IMR-90 (cell line): ENCODE measurements at regions not wholly inside any gene's neighbourhood (a gene's known extent, or its start where the extent isn't known, plus 50 kb on each side); places are given as distances from the start of the nearest gene placed in this dataset.

Source experiments
- ATAC-seq: fragments of 200-7000 bp; cut with Tn5 transposase; 2 replicates; pipeline ENCODE4 v1.9.1; 2020; ENCODE audit warnings: low read depth, mild to moderate bottlenecking, moderate library complexity
- BruUV-seq: library from RNA; stranded (reverse); fragments of 400-500 nt; replicated peaks from 2 replicates; lab custom pipeline; 2021; lab: Mats Ljungman, UMichigan
- CTCF ChIA-PET: fragments of 300-600 bp; formaldehyde crosslinking; extraction: SDS; loops from one replicate; lab custom pipeline; 2021; ENCODE audit warnings: antibody characterized with exemption; lab: Yijun Ruan, JAX
- POLR2A ChIA-PET: fragments of 300-600 bp; sonication (Branson Sonifier 250); formaldehyde crosslinking; loops from one replicate; lab custom pipeline; 2022; ENCODE audit warnings: antibody characterized with exemption; ENCODE audit not compliant: unreplicated experiment; lab: Charles Lee
- DNase-seq: peaks from one replicate; pipeline ENCODE4 v3.0.0; 2013
- H2AFZ ChIP-seq: replicated peaks from 2 replicates; pipeline ENCODE3; 2013; ENCODE audit warnings: low read length, mild to moderate bottlenecking; ENCODE audit not compliant: poor library complexity
- H2AK5ac ChIP-seq: 2 replicates; pipeline ENCODE4 v1.6.1; 2013; ENCODE audit warnings: low read depth, low read length, inconsistent platforms
- H2AK9ac ChIP-seq: replicated peaks from 2 replicates; pipeline ENCODE3; 2013; ENCODE audit warnings: mild to moderate bottlenecking, low read depth, low read length, moderate library complexity; ENCODE audit not compliant: poor library complexity
- H2BK120ac ChIP-seq: 2 replicates; pipeline ENCODE4 v1.6.1; 2013; ENCODE audit warnings: low read depth, low read length, inconsistent platforms
- H2BK15ac ChIP-seq: 3 replicates; pipeline ENCODE4 v1.6.1; 2013; ENCODE audit warnings: low read depth, low read length, inconsistent platforms
- H2BK20ac ChIP-seq: 2 replicates; pipeline ENCODE4 v1.6.1; 2013; ENCODE audit warnings: low read depth, mild to moderate bottlenecking, inconsistent platforms, low read length, moderate library complexity
- H2BK5ac ChIP-seq: 2 replicates; pipeline ENCODE4 v1.6.1; 2013; ENCODE audit warnings: mild to moderate bottlenecking, low read depth, low read length, inconsistent platforms; ENCODE audit not compliant: poor library complexity, severe bottlenecking
- H3K14ac ChIP-seq: replicated peaks from 2 replicates; pipeline ENCODE4 v1.6.1; 2013; ENCODE audit warnings: low read depth, low read length, inconsistent platforms
- H3K18ac ChIP-seq: 2 replicates; pipeline ENCODE4 v1.6.1; 2013; ENCODE audit warnings: low read depth, low read length, control low read depth
- H3K23ac ChIP-seq: 2 replicates; pipeline ENCODE4 v1.6.1; 2013; ENCODE audit warnings: low read depth, low read length, inconsistent platforms
- H3K27ac ChIP-seq: 2 replicates; pipeline ENCODE4 v1.5.1; 2013; ENCODE audit warnings: mild to moderate bottlenecking, control low read depth, low read length; ENCODE audit not compliant: insufficient read depth
- H3K27me3 ChIP-seq: 2 replicates; pipeline ENCODE4 v1.6.1; 2013; ENCODE audit warnings: low read length; ENCODE audit not compliant: control insufficient read depth, insufficient read depth
- H3K36me3 ChIP-seq: 2 replicates; pipeline ENCODE4 v1.6.1; 2013; ENCODE audit warnings: low read length, mixed read lengths; ENCODE audit not compliant: control insufficient read depth, insufficient read depth
- H3K4ac ChIP-seq: 2 replicates; pipeline ENCODE4 v1.6.1; 2013; ENCODE audit warnings: low read depth, low read length, inconsistent platforms
- H3K4me1 ChIP-seq: 2 replicates; pipeline ENCODE4 v1.6.1; 2013; ENCODE audit warnings: low read length, mixed read lengths; ENCODE audit not compliant: control insufficient read depth, insufficient read depth
- H3K4me2 ChIP-seq: 2 replicates; pipeline ENCODE4 v1.6.1; 2013; ENCODE audit warnings: low read depth, mild to moderate bottlenecking, control low read depth, low read length, moderate library complexity
- H3K4me3 ChIP-seq: 2 replicates; pipeline ENCODE4 v1.5.1; 2013; ENCODE audit warnings: low read depth, mild to moderate bottlenecking, control low read depth, low read length, moderate library complexity; ENCODE audit not compliant: insufficient read depth
- H3K56ac ChIP-seq: 2 replicates; pipeline ENCODE4 v1.6.1; 2013; ENCODE audit warnings: low read length, inconsistent platforms; ENCODE audit not compliant: insufficient read depth; ENCODE audit errors: extremely low read depth
- H3K79me1 ChIP-seq, 2 experiments: 2 replicates each; pipeline ENCODE4 v1.6.1; 2013; ENCODE audit warnings: low read length in 2 of 2, inconsistent platforms in 1 of 2, low read depth in 1 of 2
- H3K9ac ChIP-seq: 2 replicates; pipeline ENCODE4 v1.6.1; 2013; ENCODE audit warnings: low read depth, low read length, control low read depth
- H3K9me1 ChIP-seq: 2 replicates; pipeline ENCODE4 v1.6.1; 2013; ENCODE audit warnings: low read length, inconsistent platforms; ENCODE audit not compliant: insufficient read depth
- H3K9me3 ChIP-seq: 2 replicates; pipeline ENCODE4 v1.6.1; 2013; ENCODE audit warnings: low read length; ENCODE audit not compliant: control insufficient read depth, insufficient read depth
- H4K20me1 ChIP-seq: 2 replicates; pipeline ENCODE4 v1.6.1; 2013; ENCODE audit warnings: low read length, inconsistent platforms; ENCODE audit not compliant: insufficient read depth
- H4K5ac ChIP-seq: 2 replicates; pipeline ENCODE4 v1.6.1; 2013; ENCODE audit warnings: mild to moderate bottlenecking, low read depth, low read length, control low read depth
- H4K8ac ChIP-seq, 2 experiments: 2 replicates each; pipeline ENCODE4 v1.6.1; 2013; ENCODE audit warnings: low read depth in 2 of 2, low read length in 2 of 2, control low read depth in 1 of 2, inconsistent platforms in 1 of 2
- H4K91ac ChIP-seq: 2 replicates; pipeline ENCODE4 v1.6.1; 2013; ENCODE audit warnings: low read depth, low read length, inconsistent platforms; ENCODE audit not compliant: insufficient read depth
- CEBPB ChIP-seq: IDR thresholded peaks from 2 replicates; pipeline ENCODE4 v1.6.1; 2012; ENCODE audit warnings: low read depth, low read length, improper control_type of control experiment
- FOS ChIP-seq: fragments of 150-350 bp; IDR thresholded peaks from 2 replicates; pipeline ENCODE4 v1.6.1; 2016; ENCODE audit warnings: low read depth, low read length
- MAFK ChIP-seq: IDR thresholded peaks from 2 replicates; pipeline ENCODE4 v1.6.1; 2012; ENCODE audit warnings: low read depth, low read length, improper control_type of control experiment
- MAZ ChIP-seq: IDR thresholded peaks from 2 replicates; pipeline ENCODE4 v1.6.1; 2012; ENCODE audit warnings: low read depth, mild to moderate bottlenecking, low read length, improper control_type of control experiment, moderate library complexity, borderline replicate concordance
- MXI1 ChIP-seq: IDR thresholded peaks from 2 replicates; pipeline ENCODE4 v1.6.1; 2012; ENCODE audit warnings: low read depth, mild to moderate bottlenecking, low read length, moderate library complexity, borderline replicate concordance
- POLR2A ChIP-seq: IDR thresholded peaks from 2 replicates; pipeline ENCODE4 v1.6.1; 2012; ENCODE audit warnings: mild to moderate bottlenecking, low read depth, low read length
- RCOR1 ChIP-seq: IDR thresholded peaks from 2 replicates; pipeline ENCODE4 v1.6.1; 2012; ENCODE audit warnings: mild to moderate bottlenecking, low read length, improper control_type of control experiment; ENCODE audit not compliant: insufficient replicate concordance
- RFX5 ChIP-seq: IDR thresholded peaks from 2 replicates; pipeline ENCODE4 v1.8.0; 2012; ENCODE audit warnings: low read depth, mild to moderate bottlenecking, low read length, moderate library complexity
- SMC3 ChIP-seq: fragments of 150-350 bp; IDR thresholded peaks from 2 replicates; pipeline ENCODE4 v1.6.1; 2016; ENCODE audit warnings: low read depth, mild to moderate bottlenecking, antibody characterized with exemption, low read length, moderate library complexity
- USF2 ChIP-seq: fragments of 150-350 bp; IDR thresholded peaks from 2 replicates; pipeline ENCODE4 v1.6.1; 2017; ENCODE audit warnings: mild to moderate bottlenecking, antibody characterized with exemption, low read length, low read depth
- WGBS, 2 experiments: methylation state at CpG; one replicate each; pipeline versions ENCODE4 v1.1.5 to v1.1.7; 2013; ENCODE audit warnings: missing lambda C conversion rate in 2 of 2; ENCODE audit not compliant: insufficient read length in 1 of 2; ENCODE audit errors: extremely low coverage in 2 of 2; 5-methylcytosine and 5-hydroxymethylcytosine counted together
- dilution Hi-C: fragments of 300-500 bp; cut with HindIII; formaldehyde crosslinking; loops from one replicate; pipeline ENCODE4 v1.14.3; 2018; ENCODE audit warnings: low sequenced_read_pairs; ENCODE audit not compliant: unreplicated experiment
- in situ Hi-C: fragments of 300-500 bp; cut with MboI; formaldehyde crosslinking; loops from 3 replicates; pipeline ENCODE4 v1.14.3; 2019; ENCODE audit warnings: low sequenced_read_pairs, inconsistent platforms, mixed read lengths
- intact Hi-C: fragments of 100-400 bp; cut with micrococcal nuclease; formaldehyde crosslinking; loops from 2 replicates; pipeline ENCODE4 v1.10.0; 2022
- TF ChIP-seq, protein P1 (sequence below): fragments of 150-350 bp; IDR thresholded peaks from 2 replicates; pipeline ENCODE4 v1.6.1; 2016; ENCODE audit warnings: low read depth, mild to moderate bottlenecking, low read length, moderate library complexity, borderline replicate concordance
- TF ChIP-seq, protein P2 (sequence below): conservative IDR thresholded peaks from 2 replicates; pipeline ENCODE4 v1.5.1; 2012; ENCODE audit warnings: mild to moderate bottlenecking, low read depth, low read length, improper control_type of control experiment

DNA sequence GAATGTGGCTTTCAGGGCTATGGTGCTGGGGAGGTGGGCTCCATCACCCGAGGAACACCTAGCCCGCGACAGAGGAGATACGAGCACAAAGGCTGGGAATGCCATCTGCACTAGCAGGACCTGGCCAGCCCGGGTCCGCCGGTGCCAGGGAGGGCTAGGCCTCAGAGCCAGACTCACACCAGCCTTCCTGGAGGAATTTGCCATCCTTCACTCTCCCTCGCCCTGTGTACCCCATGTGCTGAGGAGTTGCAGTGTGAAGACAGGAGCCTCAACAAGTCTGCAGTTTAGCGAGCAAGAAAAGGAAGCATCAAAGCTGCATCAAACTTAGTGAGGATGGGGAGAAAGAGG is 123.6 kb upstream of the JCAD start:
- Histone ChIP-seq H2BK5ac (peak overlapping the region; percentile 91), H2AK9ac (peak overlapping the region; percentile 74), H4K20me1 (peaks cover 5% of the 10 kb centered on the region), H2BK20ac (peak overlapping the region; percentile 100), H3K79me1 (peaks cover 0 to 9% of the 10 kb centered on the region in 2 experiments; a peak in 1 of 4 replicates), H3K56ac (peak overlapping the region; percentile 37; the same call in 1 of the 2 replicates), H3K4me2 (peak overlapping the region; percentile 36; the same call in 1 of the 2 replicates), H3K27ac (peak overlapping the region; percentile 72), H3K9me1 (peaks cover 38% of the 10 kb centered on the region), H2AK5ac (peak overlapping the region; percentile 97), H3K4me3 (no peak overlapping the region), H3K4me1 (peaks cover 44% of the 10 kb centered on the region), H4K91ac (peak overlapping the region; percentile 98), H3K14ac (peak overlapping the region; percentile 91), H2BK120ac (peak overlapping the region; percentile 98), H3K23ac (peak overlapping the region; percentile 84), H2AFZ (peak overlapping the region; percentile 74), H3K36me3 (no peaks in the 10 kb centered on the region), H3K9me3 (no peaks in the 10 kb centered on the region), H2BK15ac (peak overlapping the region; percentile 99; the same call in 2 of the 3 replicates), H3K9ac (peak overlapping the region; percentile 10), H4K5ac (peak overlapping the region; percentile 79), H3K18ac (peak overlapping the region; percentile 90), H4K8ac (peak overlapping the region; percentile 71), H3K27me3 (no peaks in the 10 kb centered on the region), H3K4ac (peak overlapping the region; percentile 97)
- ChIA-PET CTCF (no interaction called here), POLR2A (no interaction called here)
- intact Hi-C loops (loop anchor here (2.0 kb wide), 1 partner anchor 124 kb away; the partner anchor contains the start of gene JCAD), in situ Hi-C loops (no loop called here), dilution Hi-C loops (no loop called here)
- WGBS, 2 experiments = 14% methylated on average over 1 of the region's 9 CpGs; no CpG with 5 or more reads in 1 of the 2 experiments
- BruUV-seq = no TSS peak
- ATAC-seq (no peak; the same call in 1 of the 2 replicates), DNase-seq (no peak)
- TF ChIP-seq POLR2A = no peak
- TF ChIP-seq FOS = no peak
- TF ChIP-seq USF2 = no peak
- TF ChIP-seq, protein P1, sequence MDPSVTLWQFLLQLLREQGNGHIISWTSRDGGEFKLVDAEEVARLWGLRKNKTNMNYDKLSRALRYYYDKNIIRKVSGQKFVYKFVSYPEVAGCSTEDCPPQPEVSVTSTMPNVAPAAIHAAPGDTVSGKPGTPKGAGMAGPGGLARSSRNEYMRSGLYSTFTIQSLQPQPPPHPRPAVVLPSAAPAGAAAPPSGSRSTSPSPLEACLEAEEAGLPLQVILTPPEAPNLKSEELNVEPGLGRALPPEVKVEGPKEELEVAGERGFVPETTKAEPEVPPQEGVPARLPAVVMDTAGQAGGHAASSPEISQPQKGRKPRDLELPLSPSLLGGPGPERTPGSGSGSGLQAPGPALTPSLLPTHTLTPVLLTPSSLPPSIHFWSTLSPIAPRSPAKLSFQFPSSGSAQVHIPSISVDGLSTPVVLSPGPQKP = no peak
- no peak for TF ChIP-seq SMC3
- no peak for TF ChIP-seq RFX5
- TF ChIP-seq MXI1 = no peak
- no peak for TF ChIP-seq MAZ
- no peak for TF ChIP-seq CEBPB
- TF ChIP-seq, protein P2, sequence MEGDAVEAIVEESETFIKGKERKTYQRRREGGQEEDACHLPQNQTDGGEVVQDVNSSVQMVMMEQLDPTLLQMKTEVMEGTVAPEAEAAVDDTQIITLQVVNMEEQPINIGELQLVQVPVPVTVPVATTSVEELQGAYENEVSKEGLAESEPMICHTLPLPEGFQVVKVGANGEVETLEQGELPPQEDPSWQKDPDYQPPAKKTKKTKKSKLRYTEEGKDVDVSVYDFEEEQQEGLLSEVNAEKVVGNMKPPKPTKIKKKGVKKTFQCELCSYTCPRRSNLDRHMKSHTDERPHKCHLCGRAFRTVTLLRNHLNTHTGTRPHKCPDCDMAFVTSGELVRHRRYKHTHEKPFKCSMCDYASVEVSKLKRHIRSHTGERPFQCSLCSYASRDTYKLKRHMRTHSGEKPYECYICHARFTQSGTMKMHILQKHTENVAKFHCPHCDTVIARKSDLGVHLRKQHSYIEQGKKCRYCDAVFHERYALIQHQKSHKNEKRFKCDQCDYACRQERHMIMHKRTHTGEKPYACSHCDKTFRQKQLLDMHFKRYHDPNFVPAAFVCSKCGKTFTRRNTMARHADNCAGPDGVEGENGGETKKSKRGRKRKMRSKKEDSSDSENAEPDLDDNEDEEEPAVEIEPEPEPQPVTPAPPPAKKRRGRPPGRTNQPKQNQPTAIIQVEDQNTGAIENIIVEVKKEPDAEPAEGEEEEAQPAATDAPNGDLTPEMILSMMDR = no peak
- no peak for TF ChIP-seq MAFK
- TF ChIP-seq RCOR1 = no peak
